GM06990 (cell line): ENCODE measurements at regions not wholly inside any gene's neighbourhood (a gene's known extent, or its start where the extent isn't known, plus 50 kb on each side); places are given as distances from the start of the nearest gene placed in this dataset.
"Not testable (repeated sequence)": the region's sequence is repeated elsewhere in the genome, so short reads cannot be mapped to it uniquely, and the experiment has no call there.

Source experiments
- DNase-seq: peaks from one replicate; pipeline ENCODE4 v3.0.0-alpha.2; 2011; ENCODE audit not compliant: insufficient read length; ENCODE audit errors: extremely low read depth
- H3K27me3 ChIP-seq: replicated peaks from 2 replicates; pipeline ENCODE4 v1.6.0; 2011; ENCODE audit warnings: low read length; ENCODE audit not compliant: control insufficient read depth, insufficient read depth
- H3K36me3 ChIP-seq: 2 replicates; pipeline ENCODE4 v1.5.1; 2011; ENCODE audit warnings: low read length; ENCODE audit not compliant: control insufficient read depth, insufficient read depth
- H3K4me3 ChIP-seq: replicated peaks from 2 replicates; pipeline ENCODE4 v1.5.1; 2011; ENCODE audit warnings: low read depth, mild to moderate bottlenecking, control low read depth, low read length
- TF ChIP-seq, protein P1 (sequence below): IDR thresholded peaks from 2 replicates; pipeline ENCODE4 v1.5.1; 2011; ENCODE audit warnings: low read length, control low read depth, mild to moderate bottlenecking, inconsistent platforms; ENCODE audit not compliant: insufficient read depth, poor library complexity, severe bottlenecking

DNA sequence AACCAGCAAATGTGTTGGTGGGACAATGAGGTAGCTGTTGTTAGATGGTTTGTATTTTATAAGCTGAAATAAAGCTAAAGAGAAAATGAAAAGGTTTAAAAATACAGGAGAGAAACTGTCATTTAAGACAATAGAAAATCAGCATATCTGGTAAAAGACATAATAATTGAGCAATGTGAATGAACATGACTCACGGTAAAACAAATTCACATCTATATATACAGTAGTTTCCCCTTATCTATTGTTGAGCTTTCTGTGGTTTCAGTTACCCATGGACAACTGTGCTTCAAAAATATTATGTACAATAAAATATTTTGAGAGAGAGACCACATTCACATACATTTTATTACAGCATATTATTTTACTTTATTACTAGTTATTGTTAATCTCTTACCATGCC is 1649.8 kb downstream of the EFNA5 start:
- no peak for DNase-seq
- Histone ChIP-seq H3K4me3 (no peak overlapping the region), H3K36me3 (no peaks in the 10 kb centered on the region), H3K27me3 (no peaks in the 10 kb centered on the region)
- TF ChIP-seq, protein P1, sequence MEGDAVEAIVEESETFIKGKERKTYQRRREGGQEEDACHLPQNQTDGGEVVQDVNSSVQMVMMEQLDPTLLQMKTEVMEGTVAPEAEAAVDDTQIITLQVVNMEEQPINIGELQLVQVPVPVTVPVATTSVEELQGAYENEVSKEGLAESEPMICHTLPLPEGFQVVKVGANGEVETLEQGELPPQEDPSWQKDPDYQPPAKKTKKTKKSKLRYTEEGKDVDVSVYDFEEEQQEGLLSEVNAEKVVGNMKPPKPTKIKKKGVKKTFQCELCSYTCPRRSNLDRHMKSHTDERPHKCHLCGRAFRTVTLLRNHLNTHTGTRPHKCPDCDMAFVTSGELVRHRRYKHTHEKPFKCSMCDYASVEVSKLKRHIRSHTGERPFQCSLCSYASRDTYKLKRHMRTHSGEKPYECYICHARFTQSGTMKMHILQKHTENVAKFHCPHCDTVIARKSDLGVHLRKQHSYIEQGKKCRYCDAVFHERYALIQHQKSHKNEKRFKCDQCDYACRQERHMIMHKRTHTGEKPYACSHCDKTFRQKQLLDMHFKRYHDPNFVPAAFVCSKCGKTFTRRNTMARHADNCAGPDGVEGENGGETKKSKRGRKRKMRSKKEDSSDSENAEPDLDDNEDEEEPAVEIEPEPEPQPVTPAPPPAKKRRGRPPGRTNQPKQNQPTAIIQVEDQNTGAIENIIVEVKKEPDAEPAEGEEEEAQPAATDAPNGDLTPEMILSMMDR, result no peak

DNA sequence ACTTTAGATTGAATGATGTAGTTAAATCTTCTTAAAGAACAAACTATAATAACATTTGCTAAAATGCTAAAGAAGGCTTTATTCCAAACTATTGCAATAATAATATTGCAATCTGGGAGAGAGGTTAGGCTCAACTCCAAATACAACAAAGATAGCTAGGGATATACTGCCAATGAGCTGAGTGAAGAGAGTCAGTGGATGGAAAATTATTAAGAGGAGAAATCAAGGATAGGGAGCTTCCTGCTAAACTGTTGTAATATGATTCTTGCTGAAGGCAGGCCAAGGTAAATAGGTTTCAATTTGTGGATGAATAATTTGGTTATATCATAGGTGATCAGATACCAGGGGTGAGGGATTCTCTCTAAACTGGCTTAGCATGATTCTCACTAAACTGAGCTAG is 1651.5 kb downstream of the EFNA5 start:
- Histone ChIP-seq H3K36me3 (no peaks in the 10 kb centered on the region), H3K4me3 (no peak overlapping the region), H3K27me3 (no peaks in the 10 kb centered on the region)
- no peak for DNase-seq
- TF ChIP-seq, protein P1, result no peak

DNA sequence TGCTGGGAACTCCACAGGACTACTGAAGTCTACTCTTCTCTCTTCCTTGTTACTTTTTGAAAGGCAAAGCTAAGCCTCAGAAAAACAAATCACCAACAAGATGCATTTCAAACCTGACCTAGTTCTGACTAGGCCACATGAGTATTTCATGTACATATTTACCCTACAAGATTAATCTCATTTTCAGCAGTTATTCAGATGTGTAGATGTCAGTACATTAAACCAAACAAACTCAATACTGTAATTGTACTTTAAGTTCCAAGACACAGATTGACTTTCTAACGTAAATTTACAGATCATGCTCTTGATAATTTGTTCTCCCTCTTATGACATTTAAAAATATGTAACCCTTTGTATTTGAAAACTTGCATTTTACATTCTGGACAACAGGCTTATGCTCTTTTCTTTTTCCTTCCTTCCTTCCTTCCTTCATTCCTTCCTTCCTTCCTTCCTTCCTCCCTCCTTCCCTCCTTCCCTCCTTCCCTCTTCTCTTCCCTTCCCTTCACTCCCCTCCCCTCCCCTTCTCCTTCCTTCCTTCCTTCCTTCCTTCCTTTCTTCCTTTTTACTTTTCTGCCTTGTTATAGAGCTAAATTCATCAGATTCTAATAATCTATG is 1653.4 kb downstream of the EFNA5 start:
- no peaks in the 10 kb centered on the region for H3K36me3 ChIP-seq
- no peak overlapping the region for H3K4me3 ChIP-seq
- no peak for DNase-seq
- TF ChIP-seq, protein P1, result no peak
- H3K27me3 ChIP-seq, result no peaks in the 10 kb centered on the region

DNA sequence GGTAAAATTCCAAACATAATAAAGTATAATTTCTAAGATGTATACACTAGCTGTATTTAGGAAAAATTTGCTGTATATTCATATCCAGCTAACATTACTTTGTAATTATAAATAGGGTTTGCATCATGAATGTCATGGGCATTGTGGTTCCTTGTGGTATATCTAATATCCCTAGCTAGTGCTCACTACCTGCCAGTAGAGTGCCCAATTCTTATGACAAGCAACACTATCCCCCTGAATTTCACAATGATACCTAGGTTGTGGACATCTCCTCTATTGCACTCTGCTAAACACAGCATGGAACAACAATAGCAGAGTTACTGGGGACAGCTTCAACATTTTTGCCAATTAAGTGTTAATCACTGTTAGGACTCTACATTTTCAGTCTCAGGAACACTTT is 1656.5 kb downstream of the EFNA5 start:
- no peaks in the 10 kb centered on the region for H3K36me3 ChIP-seq
- TF ChIP-seq, protein P1, result no peak
- no peaks in the 10 kb centered on the region for H3K27me3 ChIP-seq
- no peak for DNase-seq
- no peak overlapping the region for H3K4me3 ChIP-seq

DNA sequence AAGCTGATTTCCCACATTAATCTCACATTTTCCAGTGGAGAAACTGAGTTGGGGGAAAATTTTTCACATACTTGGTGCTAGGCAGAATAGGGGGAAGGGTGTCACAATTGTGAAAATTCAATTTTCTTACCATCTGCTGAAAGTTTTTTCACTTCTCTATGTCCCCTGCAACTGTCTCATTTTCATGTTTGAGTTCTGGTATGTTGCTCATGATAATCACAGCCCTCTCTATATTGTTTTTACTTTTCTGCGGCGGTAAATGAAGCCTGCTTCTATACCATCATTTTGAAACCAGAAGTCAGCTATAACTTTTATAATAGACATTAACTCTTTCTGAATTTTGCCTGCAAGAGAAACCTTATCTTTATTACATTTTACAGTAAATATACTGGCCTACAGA is 1664.5 kb downstream of the EFNA5 start:
- TF ChIP-seq, protein P1, result no peak
- no peak overlapping the region for H3K4me3 ChIP-seq
- H3K27me3 ChIP-seq, result no peaks in the 10 kb centered on the region
- no peak for DNase-seq
- no peaks in the 10 kb centered on the region for H3K36me3 ChIP-seq

DNA sequence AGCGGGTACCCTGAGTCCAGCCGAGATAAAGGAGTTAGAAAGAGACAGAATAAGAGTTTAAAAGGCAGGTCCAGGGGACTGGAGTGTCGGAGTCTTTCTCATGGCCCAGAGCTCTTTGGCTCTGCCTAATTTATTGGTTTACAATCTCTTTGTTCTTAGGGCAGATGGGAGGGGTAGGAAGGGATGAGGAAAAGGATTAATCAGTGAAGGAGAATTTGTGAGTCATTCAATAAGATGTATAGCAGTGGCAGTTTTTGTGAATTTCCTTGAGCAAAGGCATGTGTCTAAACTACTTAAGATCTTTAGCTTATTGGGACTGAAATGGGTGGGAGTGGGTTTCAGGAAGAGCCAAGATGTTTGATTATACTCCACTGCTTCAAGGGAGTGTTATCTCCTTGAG is 1671.7 kb downstream of the EFNA5 start:
- H3K27me3 ChIP-seq, H3K4me3 ChIP-seq, H3K36me3 ChIP-seq, DNase-seq: not testable (repeated sequence)
